Dendritic cell treated with granulocyte-macrophage colony-stimulating factor and Interleukin-4, amounts not matched to agents 40 ng/mL and 50 ng/mL, for 4 days (primary cell): ENCODE measurements at regions not wholly inside any gene's neighbourhood (a gene's known extent, or its start where the extent isn't known, plus 50 kb on each side); places are given as distances from the start of the nearest gene placed in this dataset.
"Not testable (repeated sequence)": the region's sequence is repeated elsewhere in the genome, so short reads cannot be mapped to it uniquely, and the experiment has no call there.

ENCODE experiments used
- H3K27ac Mint-ChIP-seq: one replicate; pipeline ENCODE4 v1.8.0; 2022; ENCODE audit warnings: mild to moderate bottlenecking, mixed read lengths
- H3K27me3 Mint-ChIP-seq: one replicate; pipeline ENCODE4 v1.8.0; 2022; ENCODE audit warnings: mild to moderate bottlenecking, mixed read lengths
- H3K36me3 Mint-ChIP-seq: one replicate; pipeline ENCODE4 v1.8.0; 2022; ENCODE audit warnings: low read depth, mixed read lengths
- H3K4me1 Mint-ChIP-seq: one replicate; pipeline ENCODE4 v1.8.0; 2022; ENCODE audit warnings: low read depth, mixed read lengths
- H3K4me3 Mint-ChIP-seq: one replicate; pipeline ENCODE4 v1.8.0; 2022; ENCODE audit warnings: mild to moderate bottlenecking, moderate library complexity, mixed read lengths
- H3K9me3 Mint-ChIP-seq: one replicate; pipeline ENCODE4 v1.8.0; 2022; ENCODE audit warnings: mixed read lengths
- intact Hi-C: fragments of 100-400 bp; cut with micrococcal nuclease; formaldehyde crosslinking; loops from one replicate; pipeline ENCODE4 v1.15.0; 2022

- H3K27me3 Mint-ChIP-seq: no peaks in the 10 kb centered on the region
- no peak overlapping the region for H3K4me3 Mint-ChIP-seq
- no peaks in the 10 kb centered on the region for H3K9me3 Mint-ChIP-seq
- H3K4me1 Mint-ChIP-seq: no peaks in the 10 kb centered on the region
- H3K36me3 Mint-ChIP-seq: no peaks in the 10 kb centered on the region
- H3K27ac Mint-ChIP-seq: no peak overlapping the region
- intact Hi-C loops: no loop called here
Observed at GRCh38 chr18:14959550-14959949, 211.6 kb downstream of the ANKRD30B start.

GRCh38 chr18:14961991-14962390 is 214.0 kb downstream of the ANKRD30B start:
- Mint-ChIP-seq H3K27me3 (no peaks in the 10 kb centered on the region), H3K9me3 (no peaks in the 10 kb centered on the region), H3K4me1 (no peaks in the 10 kb centered on the region), H3K4me3 (no peak overlapping the region), H3K36me3 (no peaks in the 10 kb centered on the region), H3K27ac (no peak overlapping the region)
- intact Hi-C loops: no loop called here

- Mint-ChIP-seq H3K4me1 (no peaks in the 10 kb centered on the region), H3K36me3 (no peaks in the 10 kb centered on the region), H3K4me3 (no peak overlapping the region), H3K27me3 (no peaks in the 10 kb centered on the region), H3K27ac (no peak overlapping the region), H3K9me3 (no peaks in the 10 kb centered on the region)
- intact Hi-C loops: no loop called here
Observed at GRCh38 chr18:14962626-14963025, 214.7 kb downstream of the ANKRD30B start.

GRCh38 chr18:14963246-14963645 is 215.3 kb downstream of the ANKRD30B start:
- no peak overlapping the region for H3K4me3 Mint-ChIP-seq
- intact Hi-C loops: no loop called here
- no peaks in the 10 kb centered on the region for H3K36me3 Mint-ChIP-seq
- no peaks in the 10 kb centered on the region for H3K9me3 Mint-ChIP-seq
- H3K27ac Mint-ChIP-seq: no peak overlapping the region
- H3K27me3 Mint-ChIP-seq: no peaks in the 10 kb centered on the region
- H3K4me1 Mint-ChIP-seq: no peaks in the 10 kb centered on the region

- Mint-ChIP-seq H3K27ac (no peak overlapping the region), H3K4me1 (no peaks in the 10 kb centered on the region), H3K36me3 (no peaks in the 10 kb centered on the region), H3K4me3 (no peak overlapping the region), H3K9me3 (no peaks in the 10 kb centered on the region), H3K27me3 (no peaks in the 10 kb centered on the region)
- intact Hi-C loops: no loop called here
Observed at GRCh38 chr18:14964002-14964401, 216.0 kb downstream of the ANKRD30B start.

- no peak overlapping the region for H3K4me3 Mint-ChIP-seq
- no peaks in the 10 kb centered on the region for H3K4me1 Mint-ChIP-seq
- H3K27ac Mint-ChIP-seq: no peak overlapping the region
- H3K36me3 Mint-ChIP-seq: no peaks in the 10 kb centered on the region
- intact Hi-C loops: no loop called here
- H3K9me3 Mint-ChIP-seq: no peaks in the 10 kb centered on the region
- no peaks in the 10 kb centered on the region for H3K27me3 Mint-ChIP-seq
Observed at GRCh38 chr18:14964406-14964805, 216.4 kb downstream of the ANKRD30B start.

- H3K9me3 Mint-ChIP-seq, H3K27ac Mint-ChIP-seq, intact Hi-C loops, H3K4me3 Mint-ChIP-seq, H3K27me3 Mint-ChIP-seq, H3K36me3 Mint-ChIP-seq, H3K4me1 Mint-ChIP-seq: not testable (repeated sequence)
Observed at GRCh38 chr18:14964976-14965375, 217.0 kb downstream of the ANKRD30B start.

GRCh38 chr18:14965553-14965952 is 217.6 kb downstream of the ANKRD30B start:
- Mint-ChIP-seq H3K36me3 (no peaks in the 10 kb centered on the region), H3K27me3 (no peaks in the 10 kb centered on the region)

GRCh38 chr18:14967246-14967645 is 219.3 kb downstream of the ANKRD30B start:
- intact Hi-C loops, H3K27me3 Mint-ChIP-seq: not testable (repeated sequence)

More at GRCh38 chr18:14965553-14965952, 217.6 kb downstream of the ANKRD30B start:
- no peaks in the 10 kb centered on the region for H3K4me1 Mint-ChIP-seq
- H3K4me3 Mint-ChIP-seq: no peak overlapping the region
- no peaks in the 10 kb centered on the region for H3K9me3 Mint-ChIP-seq
- no peak overlapping the region for H3K27ac Mint-ChIP-seq
- intact Hi-C loops: no loop called here

GRCh38 chr18:14969500-14969899 is 221.5 kb downstream of the ANKRD30B start:
- intact Hi-C loops: no loop called here
- Mint-ChIP-seq H3K4me3 (no peak overlapping the region), H3K36me3 (no peaks in the 10 kb centered on the region), H3K9me3 (no peaks in the 10 kb centered on the region), H3K4me1 (no peaks in the 10 kb centered on the region), H3K27me3 (no peaks in the 10 kb centered on the region), H3K27ac (no peak overlapping the region)

More at GRCh38 chr18:14967246-14967645, 219.3 kb downstream of the ANKRD30B start:
- not testable (repeated sequence) for H3K4me1 Mint-ChIP-seq, H3K4me3 Mint-ChIP-seq, H3K36me3 Mint-ChIP-seq, H3K9me3 Mint-ChIP-seq, H3K27ac Mint-ChIP-seq

GRCh38 chr18:14970027-14970426 is 222.1 kb downstream of the ANKRD30B start:
- Mint-ChIP-seq H3K4me3 (no peak overlapping the region), H3K4me1 (no peaks in the 10 kb centered on the region), H3K27ac (no peak overlapping the region), H3K9me3 (no peaks in the 10 kb centered on the region), H3K36me3 (no peaks in the 10 kb centered on the region), H3K27me3 (no peaks in the 10 kb centered on the region)
- intact Hi-C loops: no loop called here

- no peaks in the 10 kb centered on the region for H3K4me1 Mint-ChIP-seq
- H3K4me3 Mint-ChIP-seq: no peak overlapping the region
- no peak overlapping the region for H3K27ac Mint-ChIP-seq
- H3K9me3 Mint-ChIP-seq: no peaks in the 10 kb centered on the region
- intact Hi-C loops: no loop called here
- H3K27me3 Mint-ChIP-seq: no peaks in the 10 kb centered on the region
- H3K36me3 Mint-ChIP-seq: no peaks in the 10 kb centered on the region
Observed at GRCh38 chr18:14971461-14972185, 223.7 kb downstream of the ANKRD30B start.

- H3K27me3 Mint-ChIP-seq, H3K36me3 Mint-ChIP-seq, H3K4me1 Mint-ChIP-seq, intact Hi-C loops, H3K9me3 Mint-ChIP-seq, H3K4me3 Mint-ChIP-seq, H3K27ac Mint-ChIP-seq: not testable (repeated sequence)
Observed at GRCh38 chr18:14973421-14973820, 225.4 kb downstream of the ANKRD30B start.

GRCh38 chr18:14974088-14974487 is 226.1 kb downstream of the ANKRD30B start:
- Mint-ChIP-seq H3K27me3 (no peaks in the 10 kb centered on the region), H3K4me1 (no peaks in the 10 kb centered on the region), H3K9me3 (no peaks in the 10 kb centered on the region), H3K27ac (no peak overlapping the region), H3K4me3 (no peak overlapping the region), H3K36me3 (no peaks in the 10 kb centered on the region)
- intact Hi-C loops: no loop called here

- H3K4me1 Mint-ChIP-seq: no peaks in the 10 kb centered on the region
- no peaks in the 10 kb centered on the region for H3K36me3 Mint-ChIP-seq
- H3K27me3 Mint-ChIP-seq: no peaks in the 10 kb centered on the region
- H3K27ac Mint-ChIP-seq: no peak overlapping the region
- no peaks in the 10 kb centered on the region for H3K9me3 Mint-ChIP-seq
- intact Hi-C loops: no loop called here
- no peak overlapping the region for H3K4me3 Mint-ChIP-seq
Observed at GRCh38 chr18:14974576-14974975, 226.6 kb downstream of the ANKRD30B start.
